ENCODE measurements at regions not wholly inside any gene's neighbourhood (a gene's known extent, or its start where the extent isn't known, plus 50 kb on each side); places are given as distances from the start of the nearest gene placed in this dataset.
"Not testable (repeated sequence)": the region's sequence is repeated elsewhere in the genome, so short reads cannot be mapped to it uniquely, and the experiment has no call there.

- no peak for DNase-seq
These were observed 455.3 kb downstream of the DMRT2 start for GRCh38 chr9:1505489-1505888.

GRCh38 chr9:1510712-1511111 is 460.6 kb downstream of the DMRT2 start:
- DNase-seq: no peak

DNA sequence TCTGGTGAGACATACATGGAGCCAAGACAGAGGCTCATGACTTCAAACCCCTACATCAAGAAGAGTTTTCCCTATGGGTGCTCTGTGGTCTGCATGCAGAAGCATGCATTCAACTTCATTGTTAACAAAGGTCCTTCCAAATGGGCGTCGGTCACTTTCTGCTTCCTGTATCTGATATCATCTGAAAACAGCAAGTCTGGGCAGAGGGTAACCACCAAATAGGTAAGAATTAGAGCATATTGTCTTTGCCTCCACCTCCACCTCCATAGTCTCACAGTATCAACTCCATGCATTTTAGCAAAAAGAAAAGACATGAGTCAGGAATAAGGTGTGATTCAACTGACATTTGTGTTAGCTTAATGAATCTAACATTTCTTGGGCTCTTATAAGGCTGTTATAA is 462.9 kb downstream of the DMRT2 start:
- no peak for DNase-seq

DNA sequence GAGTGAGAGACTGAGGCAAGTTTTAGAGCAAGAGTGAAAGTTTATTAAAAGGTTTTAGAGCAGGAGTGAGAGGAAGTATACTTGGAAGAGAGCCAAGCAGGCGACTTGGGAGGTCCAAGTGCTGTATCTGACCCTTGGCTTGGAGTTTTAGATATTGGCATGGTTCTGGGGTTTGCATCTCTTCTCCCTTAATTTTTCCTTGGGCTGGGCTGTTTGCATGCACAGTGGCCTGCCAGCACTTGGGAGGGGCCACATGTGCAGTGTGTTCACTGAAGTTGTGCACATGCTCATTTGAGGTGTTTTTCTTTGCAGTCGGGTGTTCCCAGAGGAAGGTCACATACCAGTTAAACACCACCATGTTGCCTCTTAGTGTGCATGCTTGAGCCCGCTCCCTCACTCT is 464.1 kb downstream of the DMRT2 start:
- DNase-seq: no peak

DNA sequence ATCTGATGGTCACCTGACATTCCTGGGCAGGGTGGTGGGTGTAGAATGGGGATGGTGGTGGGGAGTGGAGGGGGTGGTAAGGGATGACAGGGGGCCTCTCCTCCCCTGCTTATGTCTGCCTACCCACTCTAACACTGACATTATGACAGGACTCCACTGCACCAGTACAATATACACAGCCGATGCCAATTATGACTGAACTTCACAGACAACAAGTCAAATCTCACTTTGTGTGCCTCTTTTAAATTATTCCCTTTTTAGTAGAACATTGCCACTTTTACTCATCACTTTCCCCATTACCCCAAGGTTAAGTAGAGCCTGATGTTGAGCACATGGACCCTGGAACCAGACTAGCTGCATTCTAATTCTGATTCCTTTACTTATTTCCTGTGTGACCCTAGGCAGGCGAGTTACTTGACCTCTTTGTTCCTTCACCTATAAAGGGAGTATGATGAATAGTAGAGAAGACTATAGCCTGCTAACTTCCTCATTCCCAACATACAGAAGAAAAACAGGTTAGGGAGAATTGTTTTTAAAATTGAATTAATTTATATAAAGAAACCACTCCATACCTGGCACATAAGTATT is 464.7 kb downstream of the DMRT2 start:
- no peak for DNase-seq

GRCh38 chr9:1515557-1515956 is 465.4 kb downstream of the DMRT2 start:
- DNase-seq: no peak

- DNase-seq: no peak
These were observed 471.4 kb downstream of the DMRT2 start for GRCh38 chr9:1521547-1521946.

GRCh38 chr9:1522219-1522767 is 472.1 kb downstream of the DMRT2 start:
- no peak for DNase-seq

DNA sequence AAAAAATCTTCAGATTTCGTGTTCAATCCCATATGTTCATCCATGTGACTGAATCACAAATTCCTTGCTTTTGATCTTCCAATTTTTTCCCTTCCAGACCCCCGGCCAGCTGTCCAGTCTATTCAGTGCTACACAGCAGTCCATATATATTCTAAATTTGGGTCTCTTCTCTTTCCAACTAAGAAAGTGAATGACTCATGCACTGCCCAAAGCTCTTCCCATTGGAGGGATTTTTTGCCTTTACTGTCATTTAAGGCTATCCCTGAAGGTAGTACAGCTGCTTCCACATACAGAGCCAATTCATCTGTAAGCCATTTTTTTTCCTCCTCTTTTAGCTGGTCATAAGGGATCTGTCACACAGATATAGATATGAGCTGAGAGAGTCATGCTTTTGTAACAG is 478.3 kb downstream of the DMRT2 start:
- DNase-seq: no peak

DNA sequence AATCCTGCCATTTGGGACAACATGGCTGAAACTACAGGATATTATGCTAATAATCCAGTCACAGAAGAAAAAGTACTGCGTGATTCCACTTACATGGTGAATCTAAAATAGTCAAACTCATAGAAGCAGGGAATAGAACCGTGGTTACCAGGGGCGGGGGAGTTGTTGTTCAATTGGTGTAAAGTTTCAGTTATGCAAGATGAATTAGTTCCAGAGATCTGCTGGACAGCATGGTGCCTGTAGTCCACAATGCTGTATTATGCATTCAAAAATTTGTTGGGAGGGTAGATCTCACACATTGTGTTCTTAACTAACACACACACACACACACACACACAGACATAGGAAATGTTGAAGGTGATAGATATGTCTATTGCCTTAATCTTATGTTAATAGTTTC is 480.5 kb downstream of the DMRT2 start:
- DNase-seq: no peak

- no peak for DNase-seq
These were observed 481.3 kb downstream of the DMRT2 start for GRCh38 chr9:1531424-1531823.

- DNase-seq: no peak
These were observed 482.0 kb downstream of the DMRT2 start for GRCh38 chr9:1532171-1532570.

DNA sequence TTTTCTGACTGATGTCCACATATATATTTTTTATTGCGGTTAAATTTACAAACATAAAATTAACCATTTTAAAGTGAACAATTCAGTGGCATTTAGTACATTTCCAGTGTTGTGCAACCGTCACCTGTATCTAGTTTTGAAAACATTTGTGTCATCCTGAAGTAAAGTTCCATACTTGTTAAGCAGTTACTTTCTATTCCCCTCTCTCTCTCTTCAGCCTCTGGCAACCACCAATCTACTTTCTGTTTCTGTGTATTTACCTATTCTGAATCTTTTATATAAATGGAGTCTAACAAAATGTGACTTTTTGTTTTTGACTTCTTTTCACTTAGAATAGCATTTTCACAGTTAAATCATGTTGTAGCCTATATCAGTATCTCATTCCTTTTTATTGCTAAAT is 480.1 kb upstream of the SMARCA2 start:
- no peak for DNase-seq

GRCh38 chr9:1535599-1535998 is 479.5 kb upstream of the SMARCA2 start:
- no peak for DNase-seq

- no peak for DNase-seq
These were observed 478.5 kb upstream of the SMARCA2 start for GRCh38 chr9:1536522-1537170.

DNA sequence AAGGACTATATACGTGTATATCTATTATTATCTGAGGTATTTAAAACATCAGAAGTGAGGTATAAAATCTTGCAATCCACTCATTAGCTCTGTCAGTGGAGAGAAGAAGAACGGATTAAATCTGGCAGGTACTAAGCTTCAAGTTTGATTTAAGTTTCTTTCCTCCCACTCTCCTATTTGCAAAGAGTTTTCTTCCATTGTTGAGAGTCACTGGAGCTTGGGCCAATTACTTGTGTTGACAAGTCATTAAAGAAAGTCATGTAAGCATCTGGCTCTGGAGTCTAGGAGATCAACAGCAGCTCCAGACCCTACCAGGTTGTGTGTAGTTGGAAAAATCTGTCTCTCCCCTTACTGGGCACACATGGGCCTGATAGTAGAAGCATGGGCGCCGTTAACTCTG is 476.8 kb upstream of the SMARCA2 start:
- no peak for DNase-seq

DNA sequence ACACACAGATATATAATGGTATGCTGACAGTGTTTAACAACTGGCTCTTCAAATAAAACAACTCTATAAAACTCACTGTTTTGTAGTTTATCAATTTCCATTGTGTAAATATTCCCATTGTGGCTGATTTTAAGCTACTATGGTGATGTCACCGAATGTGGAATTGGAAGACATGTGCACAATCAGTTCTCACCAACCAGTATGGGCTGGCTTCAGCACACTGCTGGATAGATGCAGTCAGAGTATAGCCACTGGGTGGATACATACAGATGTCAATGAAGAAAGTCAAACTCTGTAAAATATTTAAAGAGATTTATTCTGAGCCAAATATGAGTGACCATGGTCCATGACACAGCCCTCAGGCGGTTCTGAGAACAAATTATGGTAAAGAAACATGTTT is 475.9 kb upstream of the SMARCA2 start:
- no peak for DNase-seq

GRCh38 chr9:1550636-1551035 is 464.5 kb upstream of the SMARCA2 start:
- no peak for DNase-seq

DNA sequence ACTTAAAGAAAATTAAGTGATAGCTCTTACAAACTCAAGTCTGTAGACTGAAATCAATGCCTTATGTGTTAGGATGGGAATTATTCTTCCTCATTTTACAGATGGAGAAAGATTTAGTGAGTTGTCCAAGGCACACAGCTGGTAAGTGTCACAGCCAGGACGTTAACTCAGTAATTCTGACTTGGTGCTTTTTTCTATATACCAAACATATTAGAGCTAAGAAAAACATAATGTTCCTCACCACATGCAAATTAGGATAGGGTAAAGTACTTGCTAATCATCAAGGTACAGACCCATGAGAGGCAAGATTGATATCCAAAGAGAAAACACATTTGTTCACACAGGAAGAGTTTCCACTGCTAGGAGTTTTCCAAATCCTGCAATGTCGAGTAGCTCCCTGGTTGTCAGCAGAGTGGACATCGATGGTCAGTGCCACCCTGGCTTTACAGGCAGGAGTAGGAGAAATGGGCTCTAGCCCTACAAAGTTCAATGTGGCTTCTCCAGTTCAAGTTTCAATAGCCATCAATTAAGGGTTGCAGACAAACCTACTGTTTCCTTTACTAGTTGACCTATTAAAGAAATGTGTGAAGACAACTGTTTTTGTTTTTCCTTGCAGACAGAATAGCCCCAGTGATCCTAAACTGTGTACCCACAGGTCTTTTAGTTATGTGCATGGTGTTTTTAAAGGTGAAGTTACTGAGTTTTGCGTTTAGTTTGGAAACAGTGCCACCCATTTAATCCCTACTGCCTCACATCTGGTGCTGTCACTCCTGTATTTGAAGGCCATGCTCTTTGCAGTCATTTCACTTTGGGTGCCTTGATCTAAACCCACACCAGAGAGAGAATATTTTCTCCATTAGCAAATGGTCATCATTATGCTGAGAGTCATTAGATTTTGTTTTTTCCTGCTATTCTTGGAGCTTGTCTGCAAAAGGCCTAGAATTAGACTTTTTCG is 460.8 kb upstream of the SMARCA2 start:
- no peak for DNase-seq

DNA sequence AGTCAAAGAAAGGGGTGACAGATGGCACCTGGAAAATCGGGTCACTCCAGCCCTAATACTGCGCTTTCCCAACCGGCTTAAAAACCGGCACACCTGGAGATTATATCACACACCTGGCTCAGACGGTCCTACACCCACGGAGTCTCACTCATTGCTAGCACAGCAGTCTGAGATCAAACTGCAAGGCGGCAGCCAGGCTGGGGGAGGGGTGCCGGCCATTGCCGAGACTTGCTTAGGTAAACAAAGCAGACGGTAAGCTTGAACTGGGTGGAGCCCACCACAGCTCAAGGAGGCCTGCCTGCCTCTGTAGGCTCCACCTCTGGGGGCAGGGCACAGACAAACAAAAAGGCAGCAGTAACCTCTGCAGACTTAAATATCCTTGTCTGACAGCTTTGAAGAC is 456.5 kb upstream of the SMARCA2 start:
- DNase-seq: not testable (repeated sequence)

GRCh38 chr9:1575939-1576338 is 439.2 kb upstream of the SMARCA2 start:
- no peak for DNase-seq

DNA sequence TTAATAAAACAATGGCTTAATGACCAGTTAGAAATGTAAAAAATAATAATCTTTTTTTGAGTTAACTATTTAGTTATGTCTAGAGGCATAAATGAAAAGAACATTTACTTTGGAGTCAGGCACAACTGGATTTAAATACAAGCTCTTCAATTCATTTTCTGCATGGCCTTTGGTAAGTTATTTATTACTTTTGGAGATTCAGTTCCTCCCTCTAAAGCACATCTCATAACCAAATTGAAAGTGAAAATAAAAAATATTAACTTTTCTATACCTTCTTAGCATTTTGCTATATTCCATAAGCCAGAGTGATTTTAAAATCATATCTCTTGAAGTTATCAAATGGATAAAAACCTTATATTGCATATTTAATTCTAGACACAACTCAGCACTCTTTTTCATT is 434.9 kb upstream of the SMARCA2 start:
- DNase-seq: no peak

DNA sequence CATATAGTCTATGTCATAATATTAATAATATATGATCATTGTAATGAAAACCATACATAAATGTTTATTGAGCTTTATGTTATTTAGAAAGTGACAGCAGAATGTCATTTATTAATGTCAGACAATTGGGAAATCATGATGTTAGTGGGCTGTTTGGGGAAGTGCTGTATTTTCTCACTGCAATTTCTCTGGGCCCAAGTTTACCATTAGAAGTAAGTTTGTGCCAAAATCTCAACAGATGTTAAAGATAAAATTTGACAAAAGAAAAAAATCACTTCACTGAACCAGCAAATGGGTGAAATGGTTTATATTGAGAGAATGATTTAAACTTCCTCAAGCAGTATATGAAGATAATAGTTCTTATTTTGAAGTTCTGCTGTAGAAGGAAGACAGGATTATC is 433.2 kb upstream of the SMARCA2 start:
- no peak for DNase-seq

DNA sequence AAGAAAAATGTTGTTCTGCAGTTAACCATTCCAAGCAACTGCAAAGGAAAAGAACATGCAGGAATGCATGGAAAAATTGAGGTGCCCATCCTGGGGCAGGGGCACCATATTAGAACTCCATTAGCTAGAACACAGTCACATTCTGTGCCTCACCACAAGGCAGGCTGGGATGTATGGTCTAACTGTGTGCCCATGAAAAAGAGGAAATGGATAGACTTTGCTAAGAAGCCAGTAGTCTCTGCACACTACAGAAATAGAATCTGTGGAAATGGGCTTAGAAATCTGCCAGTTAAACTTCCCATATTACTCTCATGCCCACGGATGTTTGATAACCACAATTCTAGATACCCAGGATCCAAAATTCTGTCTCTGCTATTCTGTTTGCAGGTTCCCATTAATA is 423.8 kb upstream of the SMARCA2 start:
- no peak for DNase-seq

All from suppressor macrophage treated with lipopolysaccharide for 4 hours (primary cell).